HuH-7 (cell line): ENCODE measurements at regions not wholly inside any gene's neighbourhood (a gene's known extent, or its start where the extent isn't known, plus 50 kb on each side); places are given as distances from the start of the nearest gene placed in this dataset.
"Not testable (repeated sequence)": the region's sequence is repeated elsewhere in the genome, so short reads cannot be mapped to it uniquely, and the experiment has no call there.

Experiments used
- DNase-seq: peaks from one replicate; pipeline ENCODE4 v3.0.0; 2011; ENCODE audit warnings: low spot score

DNA sequence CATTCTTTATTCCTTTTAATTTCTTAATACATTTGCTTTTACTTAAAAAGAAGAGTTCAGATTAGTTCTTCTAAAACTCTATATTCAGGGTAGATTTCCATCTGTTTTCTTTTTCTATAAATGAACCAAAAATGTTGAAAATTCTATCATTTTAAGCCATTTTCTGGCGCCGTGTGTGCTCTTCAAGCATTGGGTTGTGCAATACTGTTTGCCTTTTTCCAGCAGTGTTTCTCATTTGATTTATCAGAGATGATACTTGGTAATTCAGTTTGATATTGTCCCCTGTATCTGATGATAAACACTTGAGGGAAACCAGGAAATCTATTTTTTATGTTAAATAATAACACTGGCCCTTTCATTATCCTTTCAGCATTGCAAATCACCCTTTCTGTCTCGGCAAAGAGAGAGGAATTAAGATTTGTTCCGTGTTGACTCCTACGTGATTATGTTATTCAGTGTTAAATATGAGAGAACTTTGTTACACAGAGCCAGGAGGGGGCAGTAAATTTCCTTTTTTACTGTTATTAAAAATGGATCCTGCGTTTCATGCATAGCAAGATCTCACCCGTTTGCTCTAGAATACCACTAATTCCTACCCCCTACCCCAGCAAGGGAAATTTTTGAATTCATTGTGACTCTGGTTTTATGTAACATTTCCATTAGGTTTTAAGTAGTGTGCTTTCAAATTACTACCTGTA lies 606.9 kb upstream of the RBFOX1 start:
- DNase-seq = no peak

GRCh38 chr16:6725206-6725605 lies 607.4 kb upstream of the RBFOX1 start:
- not testable (repeated sequence) for DNase-seq

GRCh38 chr16:6722786-6723185 lies 609.9 kb upstream of the RBFOX1 start:
- DNase-seq = no peak

DNA sequence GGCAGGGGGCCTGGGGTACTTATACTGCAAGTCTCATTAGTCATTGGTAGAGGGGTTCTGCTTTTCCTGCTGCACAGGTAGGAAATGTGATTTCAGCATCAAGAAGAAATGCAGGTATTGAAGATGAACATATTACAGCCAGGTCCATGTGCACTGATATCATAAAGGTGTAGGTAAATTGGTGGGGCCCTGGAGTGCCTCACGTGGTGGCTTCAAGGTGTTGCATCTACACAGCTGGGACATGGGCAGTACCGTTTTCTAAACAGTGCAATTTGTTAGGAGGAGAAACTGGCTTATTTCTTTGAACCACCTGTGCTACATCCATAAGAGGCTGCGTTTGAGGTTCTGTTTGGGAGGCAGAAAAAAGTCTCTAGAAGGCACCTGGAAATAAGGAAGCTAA lies 618.1 kb upstream of the RBFOX1 start:
- no peak for DNase-seq

- no peak for DNase-seq
Observed at GRCh38 chr16:6709736-6710135, 622.9 kb upstream of the RBFOX1 start.

- no peak for DNase-seq
Observed at GRCh38 chr16:6708576-6709215, 623.9 kb upstream of the RBFOX1 start.

DNA sequence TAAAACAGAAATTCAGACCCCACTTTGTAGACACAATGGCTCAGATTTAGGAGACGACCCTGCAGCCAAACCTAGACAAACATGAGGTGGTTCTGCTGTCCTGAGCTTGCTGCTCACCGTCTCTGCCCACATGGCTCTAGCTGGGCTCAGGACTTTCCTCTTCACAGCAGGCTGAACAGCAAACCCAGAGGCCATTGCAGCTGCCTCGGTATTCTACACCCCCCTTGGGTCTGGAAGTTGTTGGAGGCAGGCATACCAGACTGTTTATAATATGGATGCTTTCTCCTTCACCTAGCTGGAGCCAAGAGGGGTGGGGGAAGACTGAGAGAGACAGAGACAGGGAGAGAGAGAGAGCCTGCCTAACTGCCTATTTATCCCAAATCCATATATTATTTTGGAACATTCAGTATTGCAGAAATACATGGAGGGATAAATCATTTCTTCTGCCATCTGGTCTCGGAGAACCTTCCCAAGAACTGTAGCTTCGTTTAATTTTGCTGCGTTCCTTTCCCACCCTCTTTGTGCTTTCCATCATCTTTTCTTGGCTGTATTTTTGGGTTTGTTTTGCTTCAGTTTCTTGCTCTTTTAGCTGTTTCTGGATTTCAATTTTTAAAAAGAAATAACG lies 628.2 kb upstream of the RBFOX1 start:
- no peak for DNase-seq

GRCh38 chr16:6701096-6701495 lies 631.5 kb upstream of the RBFOX1 start:
- DNase-seq = no peak

GRCh38 chr16:6698548-6698947 lies 634.1 kb upstream of the RBFOX1 start:
- no peak for DNase-seq

DNA sequence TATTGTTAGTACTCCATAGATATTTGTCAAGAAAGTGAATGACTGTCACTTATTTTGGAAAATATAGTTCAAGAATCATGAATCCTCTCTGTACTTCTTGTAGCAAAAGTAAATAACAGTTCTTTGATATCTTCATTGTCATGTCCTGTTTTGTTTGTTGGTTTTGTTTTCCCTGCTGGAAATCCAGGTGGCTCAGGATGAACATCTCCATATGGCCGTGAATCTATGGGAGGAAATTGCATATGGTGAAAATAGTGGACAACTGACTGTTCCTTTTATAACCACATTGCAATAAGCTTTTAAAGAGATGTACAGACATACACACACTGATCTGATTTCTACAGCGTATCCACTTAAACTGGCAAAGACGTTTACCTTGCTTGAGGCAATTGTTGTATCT lies 637.0 kb upstream of the RBFOX1 start:
- DNase-seq = no peak

DNA sequence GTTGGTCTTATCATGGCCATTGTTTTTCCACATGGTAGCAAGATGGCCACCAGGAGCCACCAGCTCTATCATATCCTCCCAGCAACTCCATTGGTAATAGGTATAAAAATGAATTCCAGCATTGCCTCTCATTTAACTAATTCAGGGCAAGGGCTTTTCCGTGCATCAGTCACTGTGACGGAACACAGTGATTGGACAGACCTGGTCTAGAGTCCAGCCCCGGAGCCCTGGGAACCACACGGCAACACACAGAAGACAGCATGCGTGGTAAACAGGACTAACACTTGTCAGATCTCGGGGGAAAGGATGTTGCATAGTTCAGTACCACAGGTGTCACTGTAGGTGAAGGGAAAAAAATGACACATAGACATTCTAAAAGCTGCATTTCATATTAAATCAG lies 638.0 kb upstream of the RBFOX1 start:
- no peak for DNase-seq

DNA sequence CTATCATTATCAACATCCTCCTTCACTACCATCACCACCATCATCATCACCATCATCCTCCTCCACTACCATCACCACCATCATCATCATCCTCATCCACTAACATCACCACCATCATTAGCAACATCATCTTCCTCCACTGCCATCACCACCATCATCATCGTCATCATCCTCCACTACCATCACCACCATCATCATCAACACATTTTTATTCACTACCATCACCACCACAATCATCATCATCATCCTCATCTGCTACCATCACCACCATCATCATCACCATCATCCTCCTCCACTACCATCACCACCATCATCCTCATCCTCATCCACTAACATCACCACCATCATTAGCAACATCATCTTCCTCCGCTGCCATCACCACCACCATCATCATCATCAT lies 639.2 kb upstream of the RBFOX1 start:
- not testable (repeated sequence) for DNase-seq

DNA sequence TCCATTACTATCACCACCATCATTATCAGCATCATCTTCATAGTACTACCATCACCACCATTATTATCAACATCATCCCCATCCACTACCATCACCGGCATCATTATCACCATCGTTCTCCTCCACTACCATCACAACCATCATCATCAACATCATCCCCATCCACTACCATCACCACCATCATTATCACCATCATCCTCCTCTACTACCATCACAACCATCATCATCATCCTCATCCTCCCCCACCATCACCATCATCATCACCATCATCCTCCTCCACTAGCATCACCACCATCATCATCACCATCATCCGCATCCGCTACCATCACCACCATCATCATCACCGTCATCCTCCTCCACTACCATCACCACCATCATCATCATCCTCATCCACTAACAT lies 639.8 kb upstream of the RBFOX1 start:
- no peak for DNase-seq

- DNase-seq = no peak
Observed at GRCh38 chr16:6690741-6691140, 641.9 kb upstream of the RBFOX1 start.

DNA sequence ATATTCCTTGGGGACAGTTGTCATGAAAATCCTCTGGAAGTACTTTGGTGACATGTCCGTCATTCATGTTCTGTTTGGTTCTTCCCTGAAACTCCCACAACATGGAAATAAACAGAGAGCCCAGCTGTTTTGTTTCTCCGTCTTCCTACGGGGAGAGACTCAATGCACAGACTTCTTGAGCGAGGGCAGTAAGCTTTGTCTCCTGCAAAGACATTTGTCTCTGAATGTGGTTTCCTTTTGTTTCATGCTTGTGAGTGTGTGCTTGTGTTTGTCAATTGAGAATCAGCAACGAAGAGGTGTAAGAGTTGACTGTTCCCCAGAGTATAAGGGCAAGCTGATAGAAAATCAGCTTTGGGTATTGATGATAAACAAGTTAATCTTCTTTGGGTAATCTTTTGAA lies 643.0 kb upstream of the RBFOX1 start:
- DNase-seq = no peak

DNA sequence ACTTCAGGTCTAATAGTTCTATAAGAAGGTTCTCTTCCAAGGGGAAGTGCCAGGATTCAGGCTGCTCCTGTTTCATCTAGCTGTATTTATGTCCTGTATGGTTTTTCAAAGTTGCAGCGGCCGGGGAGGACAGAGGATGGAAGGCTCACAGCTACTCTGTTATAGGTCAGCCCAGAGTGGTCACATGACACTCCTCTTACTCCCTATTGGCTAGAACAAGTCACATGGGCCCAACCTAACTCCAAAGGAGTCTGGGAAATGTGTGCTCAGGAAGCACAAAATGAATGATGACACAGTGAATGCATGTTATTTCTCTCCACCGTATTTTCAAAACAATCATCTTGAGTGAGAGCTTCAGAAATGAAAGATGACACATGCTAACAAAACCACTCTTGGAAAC lies 645.1 kb upstream of the RBFOX1 start:
- no peak for DNase-seq

- DNase-seq = peak; percentile 10
Observed at GRCh38 chr16:6684076-6684673, 648.5 kb upstream of the RBFOX1 start.

GRCh38 chr16:6682142-6682811 lies 650.4 kb upstream of the RBFOX1 start:
- DNase-seq = peak; percentile 38

DNA sequence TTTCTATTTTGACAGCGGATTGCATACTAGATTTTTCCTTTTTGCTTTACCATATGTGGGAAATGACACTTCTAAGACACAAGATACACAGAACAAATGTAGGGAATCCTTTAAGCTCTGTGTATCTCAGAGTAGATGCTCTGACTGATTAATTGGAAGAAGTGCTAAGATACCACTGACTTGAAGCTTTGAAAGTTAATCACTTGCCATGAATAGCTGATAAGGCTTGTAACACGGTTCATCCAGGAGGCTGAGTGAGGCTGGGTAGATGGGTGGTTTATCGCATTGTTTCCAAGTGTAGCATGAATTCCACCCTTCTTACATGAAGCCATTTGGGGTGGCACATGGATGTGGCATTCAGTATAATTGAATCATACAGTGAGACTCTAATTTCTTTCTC lies 654.1 kb upstream of the RBFOX1 start:
- no peak for DNase-seq

DNA sequence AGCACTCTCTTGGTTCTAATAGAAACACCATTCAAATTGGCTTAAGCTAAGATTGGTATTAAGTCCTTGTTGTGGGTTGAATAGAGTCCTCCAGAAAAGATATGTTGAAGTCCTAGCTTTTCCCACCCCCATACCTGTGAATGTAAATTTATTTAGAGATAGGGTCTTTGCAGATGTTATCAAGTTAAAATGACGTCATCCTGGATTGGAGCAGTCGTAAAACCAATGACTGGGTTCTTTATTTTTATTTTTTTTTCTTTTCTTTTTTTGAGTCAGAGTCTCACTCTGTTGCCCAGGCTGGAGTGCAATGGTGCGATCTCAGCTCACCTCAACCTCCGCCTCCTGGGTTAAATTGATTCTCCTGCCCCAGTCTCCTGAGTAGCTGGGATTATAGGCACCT lies 658.6 kb upstream of the RBFOX1 start:
- no peak for DNase-seq

DNA sequence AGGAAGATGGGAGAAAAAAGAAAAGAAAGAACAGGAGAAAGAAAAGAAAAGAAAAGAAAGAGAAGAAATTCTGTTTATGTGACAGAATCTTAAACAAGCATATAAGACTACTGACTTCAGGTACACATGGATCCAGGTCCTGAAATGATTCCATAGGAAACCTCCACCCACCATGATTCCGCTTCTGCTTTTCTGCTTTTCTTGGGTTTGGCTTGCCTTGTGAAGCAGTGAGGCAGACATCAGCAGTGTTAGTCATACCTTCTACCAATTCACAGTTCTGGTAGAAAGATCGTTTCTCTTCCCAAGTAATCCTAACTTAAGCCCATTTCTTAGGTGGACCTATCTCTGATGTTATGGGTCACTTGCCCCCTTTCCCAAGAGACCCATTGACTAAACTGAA lies 660.1 kb upstream of the RBFOX1 start:
- no peak for DNase-seq

DNA sequence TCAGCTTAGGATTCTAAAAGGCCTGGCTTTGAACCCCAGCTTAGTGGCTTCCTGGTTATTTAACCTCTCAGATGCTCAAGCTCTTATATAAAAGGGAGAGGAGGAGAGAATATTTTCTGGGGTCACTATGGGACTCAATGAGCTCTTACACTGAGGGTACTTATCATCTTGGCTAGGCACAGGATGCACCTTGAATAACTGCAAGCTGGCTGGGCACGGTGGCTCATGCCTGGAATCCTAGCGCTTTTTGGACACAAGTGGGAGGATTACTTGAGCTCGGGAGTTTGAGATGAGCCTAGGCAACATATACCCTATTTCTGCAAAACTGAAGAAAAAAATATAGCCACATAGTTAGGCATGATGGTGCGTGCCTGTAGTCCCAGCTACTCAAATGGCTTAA lies 665.3 kb upstream of the RBFOX1 start:
- DNase-seq = no peak

- DNase-seq = no peak
Observed at GRCh38 chr16:6665126-6665525, 667.5 kb upstream of the RBFOX1 start.
